Superior temporal gyrus (tissue), 1 donor: ENCODE measurements at regions not wholly inside any gene's neighbourhood (a gene's known extent, or its start where the extent isn't known, plus 50 kb on each side); places are given as distances from the start of the nearest gene placed in this dataset.

Experiments used
- DNase-seq: peaks from one replicate; pipeline ENCODE4 v3.0.0-alpha.2; 2016; ENCODE audit errors: extremely low spot score

DNA sequence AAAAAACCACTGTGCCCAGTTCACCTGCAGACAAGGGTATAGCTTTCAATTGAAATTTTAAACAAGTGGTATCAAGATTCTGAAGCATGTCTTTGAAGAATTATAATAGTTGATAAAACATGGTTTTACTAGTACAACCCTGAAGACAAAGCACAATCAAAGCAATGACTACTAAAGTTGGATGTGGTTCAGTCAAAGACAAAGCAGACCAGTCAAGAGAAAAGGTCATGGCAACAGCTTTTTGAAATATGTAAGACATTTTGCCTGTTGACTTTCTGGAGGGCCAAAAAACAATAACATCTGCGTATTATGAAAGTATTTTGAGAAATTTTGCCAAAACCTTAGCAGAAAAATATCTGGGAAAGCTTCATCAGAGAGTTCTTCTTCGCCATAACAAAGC is 1393.6 kb downstream of the SI start:
- DNase-seq = no peak

DNA sequence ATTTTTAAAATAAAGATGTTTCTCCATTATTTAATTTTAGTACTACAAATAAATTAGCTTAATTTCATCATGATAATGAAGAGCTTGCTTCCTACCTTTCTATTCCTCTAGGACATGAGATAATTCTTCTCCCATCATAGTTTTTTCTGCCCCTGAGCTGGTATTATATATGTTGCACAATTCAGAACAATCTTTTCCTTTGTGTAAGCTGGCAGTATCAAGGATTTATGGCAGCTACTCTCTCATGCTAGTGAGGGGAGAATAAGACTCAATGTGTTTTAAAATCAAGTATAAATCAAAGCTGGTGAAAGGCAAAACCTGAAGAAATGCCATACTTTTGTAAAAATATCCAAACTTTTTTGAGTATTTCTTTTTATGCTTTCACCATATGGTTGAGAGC is 1405.3 kb downstream of the SI start:
- no peak for DNase-seq

DNA sequence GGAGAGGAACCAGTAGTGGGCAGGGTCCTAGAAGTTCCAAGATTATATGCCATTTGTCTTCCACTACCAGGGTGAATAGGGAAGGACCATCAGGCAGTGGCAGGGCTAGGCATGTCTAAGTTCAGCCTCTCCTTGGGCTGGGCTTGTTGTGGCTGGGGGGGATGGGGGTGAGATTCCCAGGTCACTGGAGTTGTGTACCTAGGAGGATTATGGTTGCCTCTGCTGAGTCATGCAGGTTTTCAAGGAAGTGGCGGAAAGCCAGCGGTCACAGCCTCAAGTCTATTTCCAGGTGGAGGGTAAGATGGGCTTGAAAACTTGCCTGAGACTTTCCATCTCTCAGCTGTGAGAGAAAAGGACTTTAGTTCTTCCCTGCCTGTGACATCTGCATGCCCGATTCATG is 1407.1 kb downstream of the SI start:
- no peak for DNase-seq

DNA sequence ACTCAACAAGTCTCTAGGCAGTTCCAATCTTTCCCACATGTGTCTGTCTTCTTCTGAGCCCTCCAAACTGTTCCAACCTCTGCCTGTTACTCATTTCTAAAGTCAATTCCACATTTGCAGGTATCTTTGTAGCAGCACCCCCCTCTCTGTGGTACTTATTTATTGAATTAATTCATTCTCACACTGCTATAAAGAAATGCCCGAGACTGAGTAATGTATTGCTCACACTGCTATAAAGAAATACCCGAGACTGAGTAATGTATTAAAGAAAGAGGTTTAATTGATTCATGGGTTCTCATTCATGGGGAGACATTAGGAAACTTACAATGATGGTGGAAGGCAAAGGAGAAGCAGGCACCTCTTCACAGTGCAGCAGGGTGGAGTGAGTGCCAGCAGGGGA is 1413.8 kb downstream of the SI start:
- no peak for DNase-seq

DNA sequence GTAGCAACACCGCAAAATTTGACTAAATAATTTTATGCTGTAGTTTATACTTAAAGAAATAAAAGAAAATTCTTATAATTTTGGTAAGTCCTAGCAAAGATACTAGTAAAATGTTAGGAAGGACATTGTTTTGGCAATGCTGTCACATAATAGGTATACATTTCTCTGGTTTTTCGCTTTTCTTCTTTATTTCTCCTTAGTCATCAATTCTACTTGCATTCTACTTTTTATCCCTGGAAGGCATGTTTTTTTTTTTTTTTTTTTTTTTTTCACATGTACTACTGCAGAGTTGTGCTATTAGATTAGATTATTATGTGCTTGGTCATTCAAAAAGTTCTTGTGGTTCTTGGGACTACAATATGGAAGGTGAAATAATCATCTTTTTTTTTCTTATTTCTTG is 1421.2 kb downstream of the SI start:
- no peak for DNase-seq

DNA sequence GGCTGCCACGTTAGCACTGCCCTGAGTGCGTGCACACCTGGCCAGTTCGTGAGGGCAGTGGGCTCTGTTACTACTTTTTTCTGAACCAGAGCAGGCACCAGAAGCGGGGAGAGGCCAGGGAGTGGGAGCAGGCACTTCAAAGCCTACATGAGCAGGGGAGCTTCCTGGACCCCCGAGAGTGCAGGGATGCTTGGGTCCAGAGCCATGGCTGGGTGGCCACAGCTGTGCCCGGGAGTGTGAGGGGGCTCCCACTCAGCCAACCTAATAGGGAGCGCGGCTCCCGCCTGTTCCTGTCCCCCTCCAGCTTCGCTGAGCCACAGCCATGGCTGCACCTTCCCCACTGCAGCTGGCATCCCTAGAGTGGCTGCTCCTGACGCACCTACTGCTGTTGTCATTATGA is 1423.3 kb downstream of the SI start:
- no peak for DNase-seq

DNA sequence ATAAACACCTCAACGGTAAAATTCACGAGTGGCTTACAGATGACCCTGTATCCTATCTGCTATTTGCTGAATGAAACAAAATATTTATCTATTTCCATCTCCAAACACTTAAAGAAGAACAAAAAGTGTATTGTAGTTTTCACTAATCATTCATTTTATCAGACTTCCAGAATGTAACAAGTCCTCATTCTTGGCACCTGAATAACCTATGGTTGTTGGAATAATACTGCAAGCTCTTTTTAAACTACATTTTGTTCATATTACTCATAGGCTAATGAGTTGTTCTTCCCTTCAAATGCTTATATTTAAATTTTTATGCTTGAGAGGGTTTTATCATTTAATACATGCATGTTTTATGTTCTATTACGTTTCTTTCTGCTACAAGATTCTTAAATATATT is 1434.1 kb downstream of the SI start:
- no peak for DNase-seq

DNA sequence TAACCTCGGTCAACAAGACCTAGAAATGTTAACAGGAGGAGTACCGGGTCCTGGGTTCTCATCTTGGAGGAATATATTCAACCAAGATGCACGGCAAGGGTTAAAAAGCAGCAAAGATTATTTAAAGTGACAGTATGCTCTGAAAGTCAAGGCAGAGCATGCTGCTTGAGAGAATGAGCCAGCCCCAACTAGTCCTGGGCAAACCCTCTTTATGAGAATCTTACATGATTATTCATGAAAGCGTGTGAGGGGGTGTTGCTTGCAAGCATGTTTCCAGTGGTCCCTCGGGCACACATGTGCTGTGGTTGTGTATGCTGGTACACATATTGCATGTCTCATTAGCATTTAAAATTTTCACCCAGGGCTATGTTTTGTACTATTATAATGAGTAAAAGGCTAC is 1445.6 kb downstream of the SI start:
- no peak for DNase-seq

DNA sequence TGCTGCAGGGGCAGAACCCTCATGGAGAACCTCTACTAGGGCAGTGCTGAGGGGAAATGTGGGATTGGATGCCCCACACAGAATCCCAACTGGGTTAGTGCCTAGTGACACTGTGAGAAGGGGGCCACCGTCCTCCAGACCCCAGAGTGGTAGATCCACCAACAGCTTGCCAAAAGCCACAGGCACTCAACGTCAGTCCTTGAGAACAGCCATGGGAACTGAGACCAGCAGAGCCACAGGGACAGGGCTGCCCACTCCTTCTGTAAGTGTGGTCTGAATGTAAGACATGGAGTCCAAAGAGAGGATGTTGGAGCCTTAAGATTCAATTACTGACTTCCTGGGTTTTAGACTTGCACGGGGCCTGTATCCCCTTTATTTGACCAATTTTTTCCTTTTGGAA is 1451.5 kb downstream of the SI start:
- no peak for DNase-seq

DNA sequence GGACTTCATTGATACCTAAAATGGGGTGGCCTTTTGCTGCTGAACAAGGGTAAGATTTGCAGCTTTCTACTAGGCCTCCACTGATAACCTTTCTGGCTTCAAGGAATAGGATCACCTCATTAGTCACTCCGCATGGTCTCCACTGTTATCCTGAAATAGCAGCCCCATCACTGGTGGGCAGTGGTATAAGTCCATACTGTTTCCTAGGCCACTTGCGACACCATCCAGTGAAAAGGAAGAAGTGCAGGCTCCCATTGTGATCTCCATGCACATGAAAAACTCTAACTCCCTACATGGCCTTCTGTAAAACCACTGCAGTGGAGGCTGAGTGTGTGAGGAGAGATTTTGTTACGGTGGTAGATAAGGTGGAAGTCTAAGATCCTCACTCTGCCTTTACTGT is 1455.9 kb downstream of the SI start:
- no peak for DNase-seq

DNA sequence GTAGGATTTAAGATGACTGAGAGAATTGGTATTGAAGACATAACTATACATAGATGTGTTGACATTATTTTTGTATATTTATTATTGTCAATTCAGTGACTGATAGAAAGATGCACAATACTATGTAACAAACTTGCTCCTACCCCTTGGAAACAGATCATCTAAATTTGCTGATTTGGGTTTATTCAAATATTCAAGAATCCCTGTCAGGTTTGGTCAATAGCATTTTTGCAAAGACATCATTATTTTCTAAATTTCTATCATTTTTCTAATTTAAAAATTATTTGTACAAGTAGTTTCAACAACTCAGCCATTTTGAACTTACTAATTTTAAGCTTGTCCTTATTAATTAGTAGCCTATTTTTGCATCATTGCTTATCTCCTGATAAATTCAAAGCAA is 1463.4 kb downstream of the SI start:
- DNase-seq = no peak

DNA sequence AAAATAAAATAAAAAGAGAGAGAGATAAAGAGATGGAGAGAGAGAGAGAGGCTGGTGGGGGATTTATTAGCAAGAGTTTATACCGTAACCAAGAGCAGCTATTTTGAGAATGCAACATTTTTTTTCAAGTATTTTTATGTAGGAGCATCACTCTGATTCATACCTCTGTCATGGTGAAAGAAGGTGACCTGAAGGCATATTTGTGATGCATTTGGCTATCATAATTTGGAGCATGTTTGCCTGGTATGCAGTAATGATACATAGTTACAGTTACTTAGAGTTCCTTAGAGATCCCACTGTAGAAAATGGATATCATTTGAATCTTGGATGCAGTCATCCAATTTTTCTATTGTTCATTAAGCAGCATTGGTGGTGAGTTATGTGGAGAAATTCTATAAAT is 1472.4 kb downstream of the SI start:
- no peak for DNase-seq

DNA sequence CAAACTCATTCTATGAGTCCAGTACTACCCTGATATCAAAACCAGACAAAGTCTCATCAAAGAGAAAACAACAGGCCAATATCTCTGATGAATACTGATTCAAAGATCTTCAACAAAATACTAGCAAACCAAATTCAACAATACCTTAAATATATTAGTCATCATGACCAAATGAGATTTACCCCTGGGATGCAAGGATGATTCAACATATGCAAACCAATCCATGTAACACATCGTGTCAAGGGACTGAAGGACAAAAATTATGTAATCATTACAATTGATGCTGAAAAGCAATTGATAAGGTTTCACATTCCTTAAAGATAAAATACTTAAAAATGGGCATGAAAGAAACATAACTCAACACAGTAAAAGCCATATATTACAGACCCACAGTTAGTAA is 1476.9 kb downstream of the SI start:
- DNase-seq = no peak

DNA sequence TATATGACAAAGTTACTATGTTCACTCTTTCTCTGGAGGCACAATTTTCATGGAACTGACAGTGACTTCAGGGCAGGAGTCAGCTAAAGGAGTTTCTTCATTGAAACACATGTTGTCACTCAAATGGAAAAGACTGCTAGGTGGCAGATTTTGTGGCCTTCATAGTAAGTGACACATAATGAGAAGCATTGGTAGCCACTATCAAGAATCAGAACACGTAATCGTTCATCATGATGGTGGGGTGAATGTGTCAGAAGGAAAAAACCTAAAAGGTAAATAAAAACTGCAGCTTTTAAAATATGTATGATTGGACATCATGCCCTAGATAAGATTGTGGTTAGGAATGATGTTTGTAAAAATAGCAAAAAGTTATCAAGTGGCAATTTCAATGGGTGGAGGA is 1491.0 kb downstream of the SI start:
- no peak for DNase-seq

DNA sequence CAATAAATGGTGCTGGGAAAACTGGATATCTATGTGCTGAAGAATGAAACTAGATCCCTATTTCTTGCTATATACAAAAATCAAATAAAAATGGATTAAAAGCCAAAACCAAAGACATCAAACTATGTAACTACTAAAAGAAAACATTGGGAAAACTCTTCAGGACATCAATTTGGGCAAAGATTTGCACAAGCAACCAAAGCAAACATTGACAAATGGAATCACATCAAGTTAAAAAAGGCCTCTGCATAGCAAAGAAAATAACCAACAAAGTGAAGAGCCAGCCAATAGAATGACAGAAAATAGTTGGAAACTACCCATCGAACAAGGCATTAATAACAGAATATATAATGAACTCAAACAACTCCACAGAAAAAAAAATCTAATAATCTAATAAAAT is 1495.3 kb downstream of the SI start:
- DNase-seq = no peak

DNA sequence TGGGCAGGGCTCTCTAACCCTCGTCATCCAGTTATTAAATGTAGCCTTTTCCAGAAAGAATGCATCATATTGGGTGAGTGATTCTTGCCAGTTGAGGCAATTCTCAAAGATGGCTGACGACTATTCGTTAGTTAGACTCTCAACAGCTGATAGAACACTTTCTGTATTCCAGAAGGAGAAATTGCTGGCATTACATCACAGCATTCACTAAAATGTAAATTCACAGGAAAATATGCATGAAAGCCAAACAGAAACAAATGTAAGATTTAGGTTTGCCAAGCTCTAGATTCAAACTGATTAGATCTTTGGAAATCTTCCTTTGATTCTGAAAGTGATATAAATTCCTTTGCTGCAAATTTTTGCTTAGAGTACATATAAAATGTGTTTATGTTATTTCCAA is 1501.0 kb downstream of the SI start:
- no peak for DNase-seq

DNA sequence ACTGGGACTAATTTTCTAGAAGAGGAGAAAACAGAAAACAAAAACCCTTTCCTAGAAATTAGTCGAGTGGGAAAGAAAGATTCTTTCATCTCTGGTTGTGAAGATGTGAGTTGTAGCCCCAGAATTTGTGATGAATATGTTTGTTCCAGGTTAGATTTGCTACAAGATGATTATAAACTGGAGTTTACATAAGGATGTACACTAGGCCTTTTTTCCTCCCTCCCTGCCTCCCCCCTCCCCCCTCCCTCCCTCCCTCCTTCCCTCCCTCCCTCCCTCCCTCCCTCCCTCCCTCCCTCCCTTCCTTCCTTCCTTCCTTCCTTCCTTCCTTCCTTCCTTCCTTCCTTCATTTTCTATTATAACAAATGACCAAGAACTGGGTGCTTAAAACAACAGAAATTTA is 1502.0 kb downstream of the SI start:
- DNase-seq = no peak

DNA sequence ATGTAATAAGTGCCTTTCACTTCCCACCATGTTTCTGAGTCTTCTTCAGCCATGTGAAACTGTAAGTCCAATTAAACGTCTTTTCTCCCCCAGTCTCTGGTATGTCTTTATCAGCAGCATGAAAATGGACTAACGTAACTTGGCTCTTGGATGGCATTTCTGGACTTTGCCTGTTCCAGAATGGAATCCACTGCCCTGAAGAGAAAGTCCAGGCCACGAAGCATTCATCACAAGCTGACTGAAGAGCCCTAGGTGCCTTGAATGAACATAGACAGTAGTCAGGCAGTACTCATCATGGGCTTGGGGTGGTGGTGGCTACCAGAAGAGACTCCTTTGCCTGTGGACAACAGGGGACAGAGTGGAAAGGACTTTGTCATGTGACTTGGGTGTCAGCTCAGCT is 1505.0 kb downstream of the SI start:
- no peak for DNase-seq

DNA sequence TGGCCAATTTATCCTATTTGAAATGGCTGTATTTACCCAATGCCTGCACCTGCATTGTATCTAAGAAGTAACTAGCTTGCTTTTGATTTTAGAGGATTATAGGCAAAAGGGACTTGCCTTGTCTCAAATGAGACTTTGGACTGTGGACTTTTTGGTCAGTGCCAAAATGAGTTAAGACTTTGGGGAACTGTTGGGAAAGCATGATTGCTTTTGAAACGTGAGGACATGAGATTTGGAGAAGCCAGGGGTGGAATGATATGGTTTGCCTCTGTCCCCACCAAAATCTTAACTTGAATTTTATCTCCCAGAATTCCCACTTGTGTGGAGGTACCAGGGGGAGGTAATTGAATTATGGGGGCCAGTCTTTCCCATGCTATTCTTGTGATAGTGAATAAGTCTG is 1505.4 kb downstream of the SI start:
- no peak for DNase-seq

DNA sequence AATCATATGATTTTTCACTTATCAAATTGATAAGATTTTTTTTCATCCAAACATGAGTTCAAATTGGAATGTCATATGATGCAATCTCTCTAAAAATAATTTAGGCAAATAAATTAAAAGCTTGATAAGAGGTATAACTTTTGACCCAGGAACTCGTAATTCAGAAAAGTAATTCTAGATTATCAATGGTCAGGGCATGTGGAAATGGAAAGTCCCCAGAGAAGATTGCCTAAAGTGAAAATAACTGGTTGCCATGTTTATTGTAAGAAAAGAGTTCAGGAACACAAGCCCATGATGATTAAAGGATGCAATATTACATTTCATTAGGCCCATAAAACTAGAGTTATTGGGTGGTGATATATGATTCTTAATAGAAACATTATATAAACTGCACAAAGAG is 1514.8 kb downstream of the SI start:
- no peak for DNase-seq

DNA sequence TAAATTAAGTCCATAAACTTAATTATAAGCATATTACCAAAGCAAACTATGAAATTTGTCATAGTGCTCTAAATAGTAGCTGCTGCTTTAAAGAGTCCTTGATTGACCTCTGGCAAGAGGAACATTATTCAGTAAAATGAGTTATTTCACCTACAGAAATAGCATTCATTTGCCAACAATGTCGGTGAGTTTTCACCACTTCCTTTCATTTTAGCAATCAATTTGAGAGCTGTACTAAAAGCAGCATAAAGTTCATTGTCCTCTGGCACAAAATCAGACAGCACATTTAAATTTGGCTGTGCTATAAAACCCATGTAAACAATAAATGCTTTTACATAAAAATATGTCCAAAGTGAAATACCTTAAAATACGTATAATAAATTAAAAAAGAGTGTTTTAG is 1515.7 kb downstream of the SI start:
- no peak for DNase-seq

DNA sequence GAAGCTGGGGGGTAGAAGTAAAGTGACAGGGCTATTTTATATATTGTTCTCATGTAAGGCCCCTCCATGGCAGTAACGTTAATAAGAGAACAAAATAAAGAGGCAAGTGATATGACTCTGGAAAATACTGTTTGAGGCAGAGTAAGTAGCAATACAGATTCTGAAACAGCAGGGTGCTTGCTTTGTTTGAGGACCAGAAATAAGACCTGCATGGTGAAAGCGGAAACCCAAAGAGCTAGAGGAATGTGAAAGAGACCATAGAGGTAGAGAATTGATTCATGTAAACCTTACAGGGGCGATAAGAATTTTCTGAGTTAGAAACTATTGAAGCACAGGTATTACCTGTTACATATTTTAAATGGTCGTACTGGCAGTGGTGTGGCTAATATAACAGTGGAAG is 1517.1 kb downstream of the SI start:
- no peak for DNase-seq

DNA sequence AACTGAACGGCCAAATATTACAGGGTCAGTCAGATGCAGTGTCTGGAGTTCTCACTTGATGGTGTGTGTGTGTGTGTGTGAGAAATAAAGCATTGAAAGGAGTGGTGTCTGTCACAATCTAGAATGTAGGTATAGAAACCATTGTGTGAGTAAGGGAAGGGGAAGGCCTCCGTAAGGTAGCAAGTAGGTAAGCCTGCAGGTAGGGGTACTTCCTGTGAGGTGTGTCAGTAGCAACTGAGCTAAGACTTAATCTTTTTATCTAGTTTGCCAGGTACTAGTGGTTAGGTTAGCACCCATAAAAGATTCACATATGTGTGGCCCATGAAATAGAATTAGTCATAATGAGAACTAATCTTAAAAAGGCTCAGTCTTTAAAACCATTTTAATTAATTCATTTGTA is 1517.8 kb downstream of the SI start:
- DNase-seq = no peak

DNA sequence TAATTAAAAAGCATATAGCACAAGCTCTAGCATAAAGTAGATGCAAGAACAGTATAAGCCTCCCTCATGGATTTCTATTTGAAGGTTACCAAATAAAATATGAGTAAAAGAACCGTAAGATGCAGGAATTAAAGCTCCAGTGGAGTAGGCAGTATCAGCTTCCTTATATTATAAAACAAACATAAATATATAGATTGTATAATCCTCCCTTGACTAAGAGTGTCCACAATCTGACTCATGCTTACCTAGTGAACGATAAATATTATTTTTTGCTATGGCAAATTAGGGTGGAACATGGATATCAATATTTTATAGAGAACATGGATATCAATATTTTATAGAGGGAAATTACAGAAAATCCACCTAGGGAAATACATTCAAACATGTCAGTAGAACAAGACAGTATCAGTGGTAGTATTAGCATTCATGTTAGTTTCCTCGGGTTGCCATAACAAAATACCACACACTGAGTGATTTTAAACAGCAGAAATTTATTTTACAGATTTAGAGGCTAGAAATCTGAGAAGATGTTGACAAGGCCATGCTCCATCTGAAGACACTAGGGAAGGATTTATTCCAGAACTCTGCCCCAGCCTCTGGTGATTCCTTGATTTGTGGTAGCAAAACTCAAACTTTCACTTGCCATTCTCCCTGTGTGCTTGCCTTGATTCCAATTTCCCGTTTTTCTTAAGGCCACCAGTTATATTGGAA is 1521.3 kb downstream of the SI start:
- DNase-seq = no peak

DNA sequence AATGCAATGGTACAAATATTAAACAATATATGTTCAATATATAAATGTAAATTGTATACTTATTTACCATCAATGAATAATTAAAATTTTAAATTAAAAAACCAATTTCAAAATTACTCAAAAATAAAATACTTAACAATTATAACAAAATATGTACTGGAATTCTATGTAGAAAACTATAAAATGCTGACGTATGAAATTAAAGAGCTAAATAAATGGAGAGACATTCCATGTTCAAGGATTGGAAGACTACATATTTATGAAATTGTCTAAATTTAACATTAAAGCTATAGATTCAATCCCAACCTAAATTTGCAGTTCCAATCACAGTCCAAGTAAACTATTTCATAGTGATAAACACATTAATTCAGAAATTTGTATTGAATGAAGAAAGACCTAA is 1522.4 kb downstream of the SI start:
- DNase-seq = no peak
